ENCODE measurements at regions not wholly inside any gene's neighbourhood (a gene's known extent, or its start where the extent isn't known, plus 50 kb on each side); places are given as distances from the start of the nearest gene placed in this dataset.

GRCh38 chr12:107597695-107598410 is 87.7 kb upstream of the PWP1 start:
- no peak for TF ChIP-seq CTCF (conservative IDR thresholded peaks at IDR 0.05 in 1 of 2, IDR thresholded peaks at IDR 0.05 in 1 of 2; ENCODE audit: low read depth in 1 of 2, low read length in 2 of 2)
- TF ChIP-seq EZH2 (IDR thresholded peaks at IDR 0.05; ENCODE audit: low read length, missing control alignments), result no peak

Data from fibroblast of lung (primary cell).